A673 (cell line): ENCODE measurements at regions not wholly inside any gene's neighbourhood (a gene's known extent, or its start where the extent isn't known, plus 50 kb on each side); places are given as distances from the start of the nearest gene placed in this dataset.

Experiments
- BruUV-seq: library from RNA; stranded (reverse); fragments of 400-500 nt; replicated peaks from 2 replicates; lab custom pipeline; 2021; lab: Mats Ljungman, UMichigan
- CTCF ChIA-PET: fragments of 300-600 bp; sonication (Branson Sonifier 250); formaldehyde crosslinking; loops from one replicate; lab custom pipeline; 2022; ENCODE audit warnings: antibody characterized with exemption; lab: Charles Lee
- POLR2A ChIA-PET: fragments of 300-600 bp; sonication (Branson Sonifier 250); formaldehyde crosslinking; loops from one replicate; lab custom pipeline; 2022; ENCODE audit warnings: antibody characterized with exemption; ENCODE audit not compliant: low non-redundant PET; lab: Charles Lee
- DNase-seq: peaks from one replicate; pipeline ENCODE4 v3.0.0-alpha.2; 2015; ENCODE audit warnings: low spot score
- H3K27ac ChIP-seq: fragments of 200-600 bp; sonication (generic); 2 replicates; pipeline ENCODE4 v1.5.1; 2016; ENCODE audit warnings: mixed run types, low read depth, mild to moderate bottlenecking, mixed read lengths, antibody characterized with exemption, low read length; ENCODE audit not compliant: poor library complexity, severe bottlenecking
- H3K27me3 ChIP-seq: fragments of 200-600 bp; sonication (generic); replicated peaks from 2 replicates; pipeline ENCODE4 v1.6.1; 2017; ENCODE audit warnings: mixed run types, low read depth, mild to moderate bottlenecking, mixed read lengths, antibody characterized with exemption, low read length; ENCODE audit not compliant: insufficient read depth, poor library complexity
- H3K36me3 ChIP-seq: fragments of 200-600 bp; sonication (generic); 2 replicates; pipeline ENCODE4 v1.6.1; 2016; ENCODE audit warnings: mixed run types, mild to moderate bottlenecking, mixed read lengths, antibody characterized with exemption, low read length; ENCODE audit not compliant: insufficient read depth, poor library complexity, severe bottlenecking
- H3K4me1 ChIP-seq: fragments of 200-600 bp; sonication (generic); 2 replicates; pipeline ENCODE4 v1.6.1; 2017; ENCODE audit warnings: mixed run types, mild to moderate bottlenecking, mixed read lengths, antibody characterized with exemption, low read length; ENCODE audit not compliant: insufficient read depth, poor library complexity, severe bottlenecking
- H3K4me3 ChIP-seq: fragments of 200-600 bp; sonication (generic); 2 replicates; pipeline ENCODE4 v1.5.1; 2016; ENCODE audit warnings: low read depth, mixed run types, mild to moderate bottlenecking, mixed read lengths, low read length; ENCODE audit not compliant: poor library complexity, severe bottlenecking
- H3K9me3 ChIP-seq: fragments of 200-600 bp; sonication (generic); 2 replicates; pipeline ENCODE4 v1.6.1; 2016; ENCODE audit warnings: mixed run types, low read depth, mild to moderate bottlenecking, mixed read lengths, antibody characterized with exemption, low read length; ENCODE audit not compliant: poor library complexity, severe bottlenecking
- EZH2 ChIP-seq: fragments of 200-600 bp; sonication (generic); IDR thresholded peaks from 2 replicates; pipeline ENCODE4 v1.6.1; 2017; ENCODE audit warnings: borderline replicate concordance, low read depth, mild to moderate bottlenecking, mixed read lengths, antibody characterized with exemption, low read length; ENCODE audit not compliant: poor library complexity, severe bottlenecking
- intact Hi-C: fragments of 100-400 bp; cut with micrococcal nuclease; formaldehyde crosslinking; loops from one replicate; pipeline ENCODE4 v1.10.0; 2022; ENCODE audit not compliant: unreplicated experiment
- TF ChIP-seq, protein P1 (sequence below): fragments of 300-800, 200-600 bp; sonication (generic); conservative IDR thresholded peaks from 2 replicates; pipeline ENCODE4 v1.5.1; 2017; ENCODE audit warnings: low read depth, mild to moderate bottlenecking, antibody characterized with exemption, low read length, moderate library complexity, mixed read lengths

DNA sequence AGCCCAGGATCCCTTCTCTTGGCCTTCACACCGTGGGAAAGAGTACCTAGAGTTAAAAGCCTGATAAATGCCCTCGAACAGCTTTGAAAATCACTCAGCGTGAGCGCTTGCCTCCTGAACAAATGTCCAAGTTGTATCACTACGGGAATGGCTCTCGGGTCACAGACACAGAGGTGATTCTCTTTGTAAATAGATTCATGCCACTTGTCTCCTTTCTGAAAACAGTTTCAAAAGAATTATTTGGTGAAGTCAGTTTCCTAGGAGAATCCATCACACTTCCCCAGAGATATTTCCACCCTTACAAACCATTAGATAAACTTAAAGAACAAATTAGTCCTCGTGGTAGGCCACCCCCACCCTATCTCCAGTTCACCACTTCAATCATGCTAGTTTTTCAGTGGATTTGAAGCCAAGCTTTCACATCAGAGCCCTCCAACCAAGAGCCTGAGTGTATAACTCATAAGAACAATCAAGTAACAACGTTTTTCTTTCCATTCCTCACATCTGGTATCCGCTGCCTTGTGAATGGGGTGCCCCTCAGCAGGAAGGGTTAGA lies 132.9 kb downstream of the SLC30A10 start:
- Histone ChIP-seq H3K4me1 (no peaks in the 10 kb centered on the region), H3K36me3 (no peaks in the 10 kb centered on the region), H3K4me3 (no peak overlapping the region), H3K9me3 (no peaks in the 10 kb centered on the region), H3K27me3 (peaks cover 31% of the 10 kb centered on the region), H3K27ac (no peak overlapping the region)
- DNase-seq: no peak
- no TSS peak for BruUV-seq
- TF ChIP-seq, protein P1, sequence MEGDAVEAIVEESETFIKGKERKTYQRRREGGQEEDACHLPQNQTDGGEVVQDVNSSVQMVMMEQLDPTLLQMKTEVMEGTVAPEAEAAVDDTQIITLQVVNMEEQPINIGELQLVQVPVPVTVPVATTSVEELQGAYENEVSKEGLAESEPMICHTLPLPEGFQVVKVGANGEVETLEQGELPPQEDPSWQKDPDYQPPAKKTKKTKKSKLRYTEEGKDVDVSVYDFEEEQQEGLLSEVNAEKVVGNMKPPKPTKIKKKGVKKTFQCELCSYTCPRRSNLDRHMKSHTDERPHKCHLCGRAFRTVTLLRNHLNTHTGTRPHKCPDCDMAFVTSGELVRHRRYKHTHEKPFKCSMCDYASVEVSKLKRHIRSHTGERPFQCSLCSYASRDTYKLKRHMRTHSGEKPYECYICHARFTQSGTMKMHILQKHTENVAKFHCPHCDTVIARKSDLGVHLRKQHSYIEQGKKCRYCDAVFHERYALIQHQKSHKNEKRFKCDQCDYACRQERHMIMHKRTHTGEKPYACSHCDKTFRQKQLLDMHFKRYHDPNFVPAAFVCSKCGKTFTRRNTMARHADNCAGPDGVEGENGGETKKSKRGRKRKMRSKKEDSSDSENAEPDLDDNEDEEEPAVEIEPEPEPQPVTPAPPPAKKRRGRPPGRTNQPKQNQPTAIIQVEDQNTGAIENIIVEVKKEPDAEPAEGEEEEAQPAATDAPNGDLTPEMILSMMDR: no peak
- TF ChIP-seq EZH2: no peak
- CTCF ChIA-PET: no interaction called here
- POLR2A ChIA-PET: no interaction called here
- intact Hi-C loops: no loop called here

DNA sequence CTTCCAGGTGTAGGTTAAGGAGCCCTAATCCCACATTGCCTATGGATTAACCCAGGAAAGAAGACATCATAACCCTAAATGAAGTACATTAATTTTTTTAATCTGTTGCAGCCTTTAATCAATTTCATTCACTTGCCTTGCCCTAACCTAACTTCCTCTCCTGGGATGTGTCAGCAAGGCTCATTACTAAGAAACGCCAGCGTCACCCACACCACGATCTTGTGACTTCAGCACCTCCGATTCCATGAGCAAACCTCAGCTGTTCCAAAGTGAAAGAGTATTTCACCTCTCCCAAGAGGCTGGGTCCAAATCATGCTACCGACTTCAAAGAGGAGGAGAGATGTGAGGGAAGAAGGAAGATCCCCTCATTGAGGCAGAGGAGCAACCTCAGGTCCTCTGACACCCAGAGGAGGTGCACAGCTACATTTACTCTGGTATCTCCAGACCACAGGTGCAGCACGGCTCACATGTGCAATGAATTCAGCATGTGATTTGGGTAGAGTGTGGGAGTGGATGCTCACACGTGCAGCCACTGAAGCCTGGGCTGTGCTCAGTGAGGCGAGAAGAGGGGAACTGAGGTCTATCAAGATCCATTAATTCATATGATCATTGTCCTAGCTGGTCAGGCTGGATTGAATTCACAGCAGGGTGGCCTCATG lies 134.1 kb downstream of the SLC30A10 start:
- no peaks in the 10 kb centered on the region for H3K9me3 ChIP-seq
- CTCF ChIA-PET: no interaction called here
- BruUV-seq: no TSS peak

DNA sequence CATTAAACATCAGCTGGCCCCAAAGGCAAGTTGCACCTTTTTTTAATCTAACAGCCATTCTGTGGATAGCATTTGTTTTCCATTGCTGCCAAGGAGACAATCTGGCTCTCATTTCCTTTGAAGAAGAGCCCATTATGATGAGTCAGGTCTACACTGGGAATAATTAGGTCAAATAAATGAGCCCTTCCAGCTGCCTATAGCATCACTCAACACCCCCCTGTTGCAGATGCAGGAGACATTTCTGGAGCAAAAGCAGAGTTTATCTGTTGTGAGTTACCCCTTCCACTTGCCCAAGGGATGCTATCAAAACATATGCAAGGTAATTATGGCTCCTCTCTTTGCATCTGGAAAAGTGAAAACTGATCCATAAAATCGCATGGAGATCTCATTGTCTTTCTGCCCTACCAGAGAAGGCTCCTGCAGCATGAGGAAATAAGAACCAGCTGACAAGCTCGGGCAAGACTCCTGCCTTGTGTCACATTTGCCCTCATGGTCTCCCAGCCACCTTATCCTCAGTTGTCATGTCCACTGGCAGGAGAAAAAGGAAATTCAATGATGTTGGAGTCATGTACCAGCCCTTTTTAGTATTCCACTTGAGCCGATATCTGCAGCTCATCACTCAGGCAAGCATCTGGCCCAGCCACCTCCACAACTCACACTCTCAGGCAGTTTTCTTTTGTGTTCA lies 135.9 kb downstream of the SLC30A10 start:
- no peak for DNase-seq
- CTCF ChIA-PET: no interaction called here
- Histone ChIP-seq H3K9me3 (no peaks in the 10 kb centered on the region), H3K4me1 (no peaks in the 10 kb centered on the region), H3K36me3 (no peaks in the 10 kb centered on the region), H3K27me3 (peaks cover 24% of the 10 kb centered on the region), H3K4me3 (no peak overlapping the region), H3K27ac (no peak overlapping the region)
- TF ChIP-seq, protein P1: no peak
- TF ChIP-seq EZH2: no peak
- POLR2A ChIA-PET: no interaction called here
- BruUV-seq: no TSS peak
- intact Hi-C loops: no loop called here

More for the DNA sequence above, 134.1 kb downstream of the SLC30A10 start:
- POLR2A ChIA-PET: no interaction called here
- Histone ChIP-seq H3K36me3 (no peaks in the 10 kb centered on the region), H3K27ac (no peak overlapping the region), H3K4me1 (no peaks in the 10 kb centered on the region), H3K27me3 (peaks cover 27% of the 10 kb centered on the region), H3K4me3 (no peak overlapping the region)
- no peak for DNase-seq
- intact Hi-C loops: no loop called here
- no peak for TF ChIP-seq EZH2
- TF ChIP-seq, protein P1: no peak
